ENCODE measurements at regions not wholly inside any gene's neighbourhood (a gene's known extent, or its start where the extent isn't known, plus 50 kb on each side); places are given as distances from the start of the nearest gene placed in this dataset.

GRCh38 chr5:74289691-74290090, 350.8 kb downstream of the ENC1 start:
- Histone ChIP-seq H3K9me3 (no peaks in the 10 kb centered on the region), H3K27ac (peak overlapping the region; percentile 27 to 70), H3K36me3 (ENCODE audit: low read depth, missing control alignments) (no peaks in the 10 kb centered on the region), H3K27me3 (no peaks in the 10 kb centered on the region), H3K4me3 (no peak overlapping the region), H3K4me1 (peaks cover 19% of the 10 kb centered on the region)
- 75 to 82% methylated on average over 1 of the region's 1 CpG for WGBS, 2 donors
- DNase-seq, result no peak
- no peak for TF ChIP-seq CTCF (IDR thresholded peaks at IDR 0.05)
- no peak for TF ChIP-seq POLR2A (IDR thresholded peaks at IDR 0.05)
- intact Hi-C loops (cut with DNase I; ENCODE audit: low total_unique reads), result no loop called here

- WGBS, 2 donors, result 67 to 71% methylated on average over 4 of the region's 4 CpGs
- peak overlapping the region; percentile 27 to 70 for H3K27ac ChIP-seq
- no peaks in the 10 kb centered on the region for H3K27me3 ChIP-seq
- no peak overlapping the region for H3K4me3 ChIP-seq
- no peaks in the 10 kb centered on the region for H3K9me3 ChIP-seq
- H3K4me1 ChIP-seq, result peaks cover 19% of the 10 kb centered on the region
- no peak for TF ChIP-seq CTCF (IDR thresholded peaks at IDR 0.05)
- TF ChIP-seq POLR2A (IDR thresholded peaks at IDR 0.05), result no peak
- H3K36me3 ChIP-seq (ENCODE audit: low read depth, missing control alignments), result no peaks in the 10 kb centered on the region
- intact Hi-C loops (cut with DNase I; ENCODE audit: low total_unique reads), result no loop called here
- DNase-seq, result no peak
Observed at GRCh38 chr5:74289238-74289637, 351.3 kb downstream of the ENC1 start.

GRCh38 chr5:74288448-74289108, 351.9 kb downstream of the ENC1 start:
- H3K27me3 ChIP-seq, result no peaks in the 10 kb centered on the region
- H3K4me1 ChIP-seq, result peaks cover 19% of the 10 kb centered on the region
- no peaks in the 10 kb centered on the region for H3K9me3 ChIP-seq
- TF ChIP-seq POLR2A (IDR thresholded peaks at IDR 0.05), result no peak
- no peak for TF ChIP-seq CTCF (IDR thresholded peaks at IDR 0.05)
- no peaks in the 10 kb centered on the region for H3K36me3 ChIP-seq (ENCODE audit: low read depth, missing control alignments)
- H3K27ac ChIP-seq, result peak overlapping the region; percentile 27 to 70
- no peak overlapping the region for H3K4me3 ChIP-seq
- peak; percentile 42 for DNase-seq
- intact Hi-C loops (cut with DNase I; ENCODE audit: low total_unique reads), result no loop called here
- 23 to 41% methylated on average over 3 of the region's 3 CpGs for WGBS, 2 donors

GRCh38 chr5:74288038-74288437, 352.5 kb downstream of the ENC1 start:
- no peak for TF ChIP-seq POLR2A (IDR thresholded peaks at IDR 0.05)
- no peak for TF ChIP-seq CTCF (IDR thresholded peaks at IDR 0.05)
- Histone ChIP-seq H3K27me3 (no peaks in the 10 kb centered on the region), H3K4me3 (no peak overlapping the region), H3K27ac (peak overlapping the region in 1 of 2 donors; percentile 50), H3K9me3 (no peaks in the 10 kb centered on the region), H3K4me1 (peaks cover 19% of the 10 kb centered on the region), H3K36me3 (ENCODE audit: low read depth, missing control alignments) (no peaks in the 10 kb centered on the region)
- 87% methylated on average over 4 of the region's 4 CpGs for WGBS, 2 donors
- intact Hi-C loops (cut with DNase I; ENCODE audit: low total_unique reads), result no loop called here
- DNase-seq, result no peak

All from testis (tissue), 2 donors.